Right lobe of liver (tissue), 6 donors: ENCODE measurements at regions not wholly inside any gene's neighbourhood (a gene's known extent, or its start where the extent isn't known, plus 50 kb on each side); places are given as distances from the start of the nearest gene placed in this dataset.
A peak's percentile ranks its signal among the peaks of the same experiment; 100 is the strongest.

Experiments
- ATAC-seq, 4 donors: fragments of 200-7000 bp; cut with Tn5 transposase; one replicate each; pipeline ENCODE4 v1.9.1; 2020; ENCODE audit warnings: mild to moderate bottlenecking in 4 of 4, moderate library complexity in 4 of 4
- DNase-seq, 3 donors: peaks; one replicate each; pipeline ENCODE4 v3.0.0-alpha.2; 2020
- H3K27ac ChIP-seq, 3 donors: fragments of 200-600 bp; one replicate each; pipeline ENCODE4 v1.8.0; 2022
- H3K27me3 ChIP-seq, 2 donors: fragments of 200-600 bp; one replicate each; pipeline ENCODE4 v1.8.0; 2022
- H3K36me3 ChIP-seq, 4 donors: fragments of 200-600 bp; sonication (generic) in 1 of 4; one replicate each; pipeline versions ENCODE4 v1.5.1 to v1.8.0; 2017 to 2022; ENCODE audit warnings: control low read depth in 1 of 4
- H3K4me1 ChIP-seq, 4 donors: fragments of 200-600 bp; sonication (generic) in 1 of 4; one replicate each; pipeline versions ENCODE4 v1.5.1 to v1.8.0; 2017 to 2022; ENCODE audit warnings: control low read depth in 1 of 4
- H3K4me3 ChIP-seq, 3 donors: fragments of 200-600 bp; one replicate each; pipeline ENCODE4 v1.8.0; 2022
- H3K9me3 ChIP-seq, 4 donors: fragments of 200-600 bp; sonication (generic) in 1 of 4; one replicate each; pipeline versions ENCODE4 v1.5.1 to v1.8.0; 2017 to 2022; ENCODE audit warnings: control low read depth in 1 of 4
- CTCF ChIP-seq, 4 donors: fragments of 200-600 bp in 3 of 4; fragments of 450-650 bp in 1 of 4; IDR thresholded peaks; one replicate each; pipeline versions ENCODE4 v1.5.1 to v1.8.0; 2016 to 2022; ENCODE audit warnings: antibody characterized with exemption in 4 of 4, mild to moderate bottlenecking in 2 of 4
- POLR2A ChIP-seq: fragments of 450-650 bp; IDR thresholded peaks from one replicate; pipeline ENCODE4 v1.6.1; 2017; ENCODE audit warnings: antibody characterized with exemption, mild to moderate bottlenecking
- WGBS: methylation state at CpG from one replicate; pipeline ENCODE4 v1.1.6; 2018; ENCODE audit warnings: low coverage, low lambda C conversion rate; ENCODE audit not compliant: insufficient coverage; ENCODE audit errors: missing lambda C conversion rate; 5-methylcytosine and 5-hydroxymethylcytosine counted together
- intact Hi-C, 2 donors: fragments of 100-400 bp; cut with DNase I; formaldehyde crosslinking; loops; one replicate each; pipeline versions ENCODE4 v1.11.2 to v1.14.1; 2022
- donor health status: DM: no; HTN: yes; CAD: no.
- donor health status: DM: no; HTN: no; CAD: no.
- donor health status: DM: no; HTN: no; CAD: no.
- donor health status: DM: no; HTN: yes; CAD: no.
- donor health status: DM: no; HTN: yes; CAD: no.

GRCh38 chr15:60251300-60252070, 146.3 kb downstream of the ANXA2 start:
- intact Hi-C loops, result no loop called here
- Histone ChIP-seq H3K36me3 (no peaks in the 10 kb centered on the region), H3K9me3 (no peaks in the 10 kb centered on the region), H3K27ac (no peak overlapping the region), H3K4me1 (peaks cover 0 to 3% (median 0%) of the 10 kb centered on the region in 4 donors), H3K4me3 (no peak overlapping the region), H3K27me3 (no peaks in the 10 kb centered on the region)
- DNase-seq, result no peak
- TF ChIP-seq CTCF (IDR thresholded peaks at IDR 0.05) (no peak), POLR2A (no peak)
- no peak for ATAC-seq
- WGBS, result 17% methylated on average over 6 of the region's 6 CpGs

GRCh38 chr15:60254416-60254815, 143.4 kb downstream of the ANXA2 start:
- 0% methylated on average over 1 of the region's 1 CpG for WGBS
- Histone ChIP-seq H3K27ac (no peak overlapping the region), H3K4me1 (peaks cover 0 to 3% (median 0%) of the 10 kb centered on the region in 4 donors), H3K9me3 (no peaks in the 10 kb centered on the region), H3K36me3 (no peaks in the 10 kb centered on the region), H3K4me3 (no peak overlapping the region), H3K27me3 (no peaks in the 10 kb centered on the region)
- intact Hi-C loops, result no loop called here
- TF ChIP-seq CTCF (IDR thresholded peaks at IDR 0.05), result no peak
- TF ChIP-seq POLR2A, result no peak
- ATAC-seq (no peak), DNase-seq (no peak)

- no peak overlapping the region for H3K4me3 ChIP-seq
- H3K4me1 ChIP-seq, result peaks cover 0 to 3% (median 0%) of the 10 kb centered on the region in 4 donors
- 9% methylated on average over 2 of the region's 2 CpGs for WGBS
- no peak for TF ChIP-seq POLR2A
- no peak for TF ChIP-seq CTCF (IDR thresholded peaks at IDR 0.05)
- DNase-seq (no peak), ATAC-seq (peak; percentile 61 to 98 (median 81))
- H3K27me3 ChIP-seq, result no peaks in the 10 kb centered on the region
- H3K9me3 ChIP-seq, result no peaks in the 10 kb centered on the region
- intact Hi-C loops, result no loop called here
- H3K27ac ChIP-seq, result no peak overlapping the region
- no peaks in the 10 kb centered on the region for H3K36me3 ChIP-seq
Observed at GRCh38 chr15:60255390-60255789, 142.4 kb downstream of the ANXA2 start.

GRCh38 chr15:60257591-60258159, 140.1 kb downstream of the ANXA2 start:
- intact Hi-C loops, result no loop called here
- H3K4me1 ChIP-seq, result peaks cover 0 to 3% (median 0%) of the 10 kb centered on the region in 4 donors
- H3K4me3 ChIP-seq, result no peak overlapping the region
- no peak for DNase-seq
- ATAC-seq, result no peak
- TF ChIP-seq CTCF (IDR thresholded peaks at IDR 0.05) (no peak), POLR2A (no peak)
- H3K27me3 ChIP-seq, result no peaks in the 10 kb centered on the region
- no peak overlapping the region for H3K27ac ChIP-seq
- WGBS, result 50% methylated on average over 5 of the region's 5 CpGs
- H3K36me3 ChIP-seq, result no peaks in the 10 kb centered on the region
- H3K9me3 ChIP-seq, result no peaks in the 10 kb centered on the region
